ENCODE measurements at regions not wholly inside any gene's neighbourhood (a gene's known extent, or its start where the extent isn't known, plus 50 kb on each side); places are given as distances from the start of the nearest gene placed in this dataset.

DNA sequence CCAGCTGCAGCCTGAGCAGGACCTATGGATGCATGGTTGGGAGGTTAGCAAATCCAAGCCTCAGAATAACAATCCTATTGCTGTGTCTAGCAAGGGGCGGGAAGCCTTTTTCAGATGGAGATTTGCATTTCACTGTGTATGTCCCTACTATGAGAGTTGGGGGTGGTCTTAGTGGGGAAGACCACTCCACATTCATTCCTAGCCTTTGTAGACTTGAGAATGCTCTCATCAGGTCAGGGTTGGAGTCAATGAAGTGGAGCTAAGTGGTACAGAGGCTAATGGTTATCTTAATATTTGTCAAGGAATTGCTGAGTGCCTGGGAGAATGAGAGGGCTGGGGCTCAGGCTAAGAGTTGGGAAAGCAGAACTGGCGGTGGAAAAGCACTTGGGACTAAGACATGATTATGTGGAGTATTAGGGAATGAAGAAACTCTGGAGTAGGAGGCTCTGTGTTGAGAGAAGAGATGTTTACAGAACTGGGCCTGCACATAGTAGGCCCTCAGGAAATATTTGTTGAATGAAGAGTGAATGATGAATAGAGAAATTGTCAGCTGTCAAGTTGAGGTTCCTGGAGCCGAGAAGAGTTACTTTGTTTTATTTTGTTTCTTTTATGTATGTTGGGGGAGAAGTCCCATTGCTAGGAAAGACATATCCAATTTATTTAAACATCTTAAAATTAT is 175.5 kb upstream of the SPRY4 start:
- Histone ChIP-seq H3K4me3 (no peak overlapping the region), H3K27me3 (no peaks in the 10 kb centered on the region), H3K27ac (no peak overlapping the region), H3K36me3 (no peaks in the 10 kb centered on the region), H3K9me3 (no peaks in the 10 kb centered on the region), H3K4me1 (no peaks in the 10 kb centered on the region)
- TF ChIP-seq POLR2AphosphoS5 (IDR thresholded peaks at IDR 0.05) (no peak), POLR2A (IDR thresholded peaks at IDR 0.05) (no peak)
- TF ChIP-seq, protein P1, sequence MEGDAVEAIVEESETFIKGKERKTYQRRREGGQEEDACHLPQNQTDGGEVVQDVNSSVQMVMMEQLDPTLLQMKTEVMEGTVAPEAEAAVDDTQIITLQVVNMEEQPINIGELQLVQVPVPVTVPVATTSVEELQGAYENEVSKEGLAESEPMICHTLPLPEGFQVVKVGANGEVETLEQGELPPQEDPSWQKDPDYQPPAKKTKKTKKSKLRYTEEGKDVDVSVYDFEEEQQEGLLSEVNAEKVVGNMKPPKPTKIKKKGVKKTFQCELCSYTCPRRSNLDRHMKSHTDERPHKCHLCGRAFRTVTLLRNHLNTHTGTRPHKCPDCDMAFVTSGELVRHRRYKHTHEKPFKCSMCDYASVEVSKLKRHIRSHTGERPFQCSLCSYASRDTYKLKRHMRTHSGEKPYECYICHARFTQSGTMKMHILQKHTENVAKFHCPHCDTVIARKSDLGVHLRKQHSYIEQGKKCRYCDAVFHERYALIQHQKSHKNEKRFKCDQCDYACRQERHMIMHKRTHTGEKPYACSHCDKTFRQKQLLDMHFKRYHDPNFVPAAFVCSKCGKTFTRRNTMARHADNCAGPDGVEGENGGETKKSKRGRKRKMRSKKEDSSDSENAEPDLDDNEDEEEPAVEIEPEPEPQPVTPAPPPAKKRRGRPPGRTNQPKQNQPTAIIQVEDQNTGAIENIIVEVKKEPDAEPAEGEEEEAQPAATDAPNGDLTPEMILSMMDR (IDR thresholded peaks at IDR 0.05) = no peak
- intact Hi-C loops (cut with DNase I; ENCODE audit: low total_unique reads) = no loop called here
- no peak for DNase-seq (ENCODE audit: low spot score in 2 of 2)

DNA sequence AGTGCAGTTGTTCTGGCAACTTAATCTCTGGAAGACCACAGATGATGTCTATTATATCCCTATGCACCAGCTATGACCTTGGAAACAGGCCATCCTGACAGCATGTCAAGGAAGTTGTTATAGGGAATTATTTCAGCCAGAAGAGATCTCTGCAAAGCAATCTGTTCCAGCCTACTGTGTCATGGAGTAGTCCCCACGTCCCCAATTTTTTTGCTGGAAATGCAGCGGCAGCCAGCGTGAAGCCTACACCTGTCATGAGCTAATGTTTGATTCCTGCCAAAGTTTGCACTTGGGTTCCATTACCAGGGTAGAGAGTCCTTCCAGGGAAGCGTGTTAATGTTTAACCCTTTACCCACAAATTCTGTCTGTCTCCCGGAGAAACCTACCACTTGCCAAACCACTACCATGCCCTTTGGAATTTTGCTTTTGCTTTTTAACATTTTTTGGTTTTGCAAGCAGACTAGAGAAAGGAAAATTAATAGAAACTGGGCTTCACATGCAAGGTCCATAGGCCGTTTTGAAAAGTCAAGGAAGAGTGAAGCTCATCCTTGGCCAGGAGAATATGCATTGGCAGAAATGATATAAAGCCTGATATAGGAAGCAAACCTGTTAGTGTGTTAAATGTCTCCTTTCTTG is 174.9 kb upstream of the SPRY4 start:
- TF ChIP-seq, protein P1 (IDR thresholded peaks at IDR 0.05) = no peak
- TF ChIP-seq POLR2A (IDR thresholded peaks at IDR 0.05) = no peak
- TF ChIP-seq POLR2AphosphoS5 (IDR thresholded peaks at IDR 0.05) = no peak
- no peak overlapping the region for H3K27ac ChIP-seq
- DNase-seq (ENCODE audit: low spot score in 2 of 2) = no peak
- no peaks in the 10 kb centered on the region for H3K9me3 ChIP-seq
- H3K36me3 ChIP-seq = no peaks in the 10 kb centered on the region
- H3K27me3 ChIP-seq = no peaks in the 10 kb centered on the region
- no peaks in the 10 kb centered on the region for H3K4me1 ChIP-seq
- intact Hi-C loops (cut with DNase I; ENCODE audit: low total_unique reads) = no loop called here
- H3K4me3 ChIP-seq = no peak overlapping the region

DNA sequence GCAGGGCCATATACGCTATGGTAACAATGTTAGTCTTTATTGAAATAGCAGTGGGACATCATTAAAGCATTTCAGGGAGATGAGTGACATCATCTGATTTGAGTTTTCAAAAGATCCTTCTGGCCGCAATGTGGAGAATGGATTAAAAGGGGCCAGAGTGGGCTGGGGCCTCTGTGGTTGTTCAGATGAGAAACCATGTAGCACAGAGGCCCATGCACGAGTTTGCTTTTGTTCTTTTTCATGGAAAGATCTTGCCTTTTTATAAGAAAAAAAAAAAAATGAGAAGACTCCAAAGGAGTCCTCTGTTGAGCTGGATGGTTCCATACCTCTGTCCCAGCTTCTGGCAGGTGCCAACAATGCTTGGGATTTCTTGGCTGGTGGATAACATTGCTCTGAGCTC is 173.5 kb upstream of the SPRY4 start:
- Histone ChIP-seq H3K36me3 (no peaks in the 10 kb centered on the region), H3K27ac (no peak overlapping the region), H3K4me1 (no peaks in the 10 kb centered on the region), H3K27me3 (no peaks in the 10 kb centered on the region), H3K9me3 (no peaks in the 10 kb centered on the region), H3K4me3 (no peak overlapping the region)
- no peak for DNase-seq (ENCODE audit: low spot score in 2 of 2)
- intact Hi-C loops (cut with DNase I; ENCODE audit: low total_unique reads) = no loop called here
- no peak for TF ChIP-seq POLR2AphosphoS5 (IDR thresholded peaks at IDR 0.05)
- TF ChIP-seq, protein P1 (IDR thresholded peaks at IDR 0.05) = no peak
- TF ChIP-seq POLR2A (IDR thresholded peaks at IDR 0.05) = no peak

DNA sequence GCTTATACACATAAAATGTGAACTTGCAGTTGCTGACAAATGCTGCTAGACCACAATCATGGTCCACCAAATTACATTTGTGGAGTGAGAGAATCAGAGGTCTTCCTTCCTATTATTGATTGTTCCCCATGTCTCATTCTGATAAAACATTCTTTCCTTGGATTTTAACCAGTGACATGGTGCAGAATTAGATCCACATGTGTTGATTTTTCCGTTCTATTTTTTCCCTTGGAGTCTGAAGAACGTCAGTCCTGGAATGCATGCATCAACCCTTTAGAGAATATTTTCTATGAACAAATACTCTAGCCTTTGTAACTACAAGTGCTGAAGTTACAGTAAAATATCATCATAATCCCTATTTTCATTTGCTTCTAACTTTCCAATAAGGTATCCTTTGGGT is 170.7 kb upstream of the SPRY4 start:
- Histone ChIP-seq H3K4me3 (no peak overlapping the region), H3K27me3 (no peaks in the 10 kb centered on the region), H3K4me1 (no peaks in the 10 kb centered on the region), H3K36me3 (no peaks in the 10 kb centered on the region), H3K27ac (no peak overlapping the region), H3K9me3 (no peaks in the 10 kb centered on the region)
- TF ChIP-seq POLR2A (IDR thresholded peaks at IDR 0.05) (no peak), POLR2AphosphoS5 (IDR thresholded peaks at IDR 0.05) (no peak)
- TF ChIP-seq, protein P1 (IDR thresholded peaks at IDR 0.05) = no peak
- intact Hi-C loops (cut with DNase I; ENCODE audit: low total_unique reads) = no loop called here
- no peak for DNase-seq (ENCODE audit: low spot score in 2 of 2)

DNA sequence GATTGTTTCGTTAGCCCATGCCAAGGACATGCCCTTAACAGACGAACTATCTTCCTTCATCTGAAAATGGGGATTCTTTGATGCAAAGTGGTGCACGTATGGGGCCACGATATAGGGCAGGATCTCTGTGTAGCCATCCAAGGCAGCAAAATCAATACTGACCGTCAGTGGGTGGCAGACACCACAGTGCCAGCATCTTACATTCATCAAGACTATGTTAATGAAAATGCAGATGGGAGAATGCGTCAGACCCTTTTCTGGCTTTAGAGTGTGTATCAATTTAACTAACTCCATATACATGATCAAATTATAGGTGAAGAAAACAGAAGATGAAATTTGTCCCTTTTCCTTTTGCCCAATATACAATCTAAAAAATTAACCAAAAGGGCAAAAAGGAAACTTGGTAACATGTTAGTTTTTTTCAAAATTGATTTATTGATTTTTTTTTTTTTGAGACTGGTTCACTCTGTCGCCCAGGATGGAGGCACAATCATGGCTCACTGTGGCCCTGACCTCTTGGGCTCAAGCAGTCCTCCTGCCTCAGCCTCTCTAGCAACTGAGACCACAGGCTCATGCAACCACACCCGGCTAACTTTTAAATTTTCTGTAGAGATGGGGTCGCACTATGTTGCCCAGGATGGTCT is 169.2 kb upstream of the SPRY4 start:
- intact Hi-C loops (cut with DNase I; ENCODE audit: low total_unique reads) = loop anchor here (5.0 kb wide), 1 partner anchor 742 kb away; no protein-coding TSS in a partner anchor
- TF ChIP-seq POLR2A (IDR thresholded peaks at IDR 0.05) (no peak), POLR2AphosphoS5 (IDR thresholded peaks at IDR 0.05) (no peak)
- TF ChIP-seq, protein P1 (IDR thresholded peaks at IDR 0.05) = no peak
- no peak overlapping the region for H3K27ac ChIP-seq
- no peaks in the 10 kb centered on the region for H3K36me3 ChIP-seq
- DNase-seq (ENCODE audit: low spot score in 2 of 2) = no peak
- no peaks in the 10 kb centered on the region for H3K4me1 ChIP-seq
- H3K9me3 ChIP-seq = no peaks in the 10 kb centered on the region
- no peaks in the 10 kb centered on the region for H3K27me3 ChIP-seq
- no peak overlapping the region for H3K4me3 ChIP-seq
